ENCODE measurements at regions not wholly inside any gene's neighbourhood (a gene's known extent, or its start where the extent isn't known, plus 50 kb on each side); places are given as distances from the start of the nearest gene placed in this dataset.

DNA sequence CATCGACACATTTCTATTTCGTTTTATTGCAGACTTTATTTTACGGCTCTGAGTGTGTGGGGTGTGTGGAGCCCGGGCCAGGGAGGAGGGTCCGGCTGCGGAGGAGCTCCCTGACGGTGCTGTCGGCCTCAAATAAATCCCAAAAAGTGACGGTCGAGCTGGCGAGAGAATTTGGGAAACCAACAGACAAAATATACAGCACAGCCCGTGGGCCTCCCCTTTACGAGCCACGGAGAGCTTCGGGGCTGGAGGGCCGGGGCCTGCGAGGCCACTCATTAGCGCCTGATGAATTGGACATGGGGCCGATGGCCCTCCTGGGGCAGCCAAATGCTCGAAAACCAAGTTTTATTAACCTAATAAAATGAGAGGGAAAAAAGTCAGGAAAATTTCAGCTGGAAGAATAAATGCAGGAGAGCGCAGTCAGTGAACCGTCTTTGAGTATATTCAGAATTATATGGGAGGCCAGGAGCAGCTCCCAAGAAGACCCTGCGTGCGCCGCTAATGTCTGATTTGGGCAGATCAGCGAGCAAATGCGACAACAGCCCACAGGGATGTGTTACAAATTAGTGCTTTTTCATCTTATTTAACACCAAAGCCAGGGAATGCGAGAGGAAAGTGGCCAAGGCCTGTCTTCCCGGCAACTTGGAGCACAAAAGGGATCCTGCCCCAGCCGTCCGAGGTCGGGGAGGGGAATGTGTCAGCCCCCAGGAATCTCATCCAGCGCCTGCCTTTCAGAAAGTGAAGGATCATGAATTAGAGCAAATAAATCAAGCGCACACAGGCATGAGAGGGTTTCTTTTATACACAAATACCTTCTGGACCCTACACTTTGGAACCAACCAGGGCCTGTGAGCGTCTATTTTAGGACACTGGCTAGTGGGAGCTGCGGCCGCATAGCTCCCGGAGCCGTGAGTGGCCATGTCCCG, 249.1 kb downstream of the C16orf95 start:
- no peak for DNase-seq (ENCODE audit: low spot score)

DNA sequence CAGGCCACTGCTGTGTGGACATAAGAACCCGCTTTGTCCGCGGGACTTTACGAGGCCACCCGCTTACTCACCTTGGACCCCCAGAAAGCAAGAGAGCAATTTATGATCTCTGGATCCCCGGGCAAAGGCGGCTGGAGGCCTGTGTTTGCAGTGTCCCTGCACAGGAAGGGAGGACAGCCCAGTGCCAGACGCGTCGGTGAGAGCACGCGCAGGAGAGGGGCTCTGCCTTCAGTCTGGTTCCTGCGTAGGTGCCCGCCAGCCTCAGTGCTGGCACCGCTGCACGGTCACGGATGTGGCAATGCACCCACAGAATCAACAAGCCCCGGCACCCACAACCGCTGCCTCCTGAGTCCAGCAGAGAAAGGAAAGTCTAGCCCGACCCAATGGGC, 248.4 kb downstream of the C16orf95 start:
- DNase-seq (ENCODE audit: low spot score) = no peak

DNA sequence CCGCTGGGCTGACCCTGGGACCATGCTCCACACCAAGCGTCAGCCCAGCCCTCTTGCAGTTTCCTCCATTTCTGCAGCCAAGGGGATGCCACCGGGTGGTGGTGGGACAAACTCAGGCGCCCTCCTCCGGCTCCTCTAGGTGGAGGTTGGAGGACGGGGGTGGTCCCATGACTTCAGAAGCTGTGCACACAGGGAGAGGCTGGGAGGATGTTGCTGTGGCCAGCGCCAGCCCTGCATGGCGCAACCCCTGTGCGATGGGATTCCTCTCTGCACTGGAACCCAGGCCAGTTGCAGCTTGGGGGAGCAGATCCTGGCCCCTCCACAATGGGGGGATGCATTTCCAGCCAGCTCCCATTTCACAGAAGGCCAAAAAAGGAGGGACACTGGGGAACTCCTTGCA, 246.5 kb downstream of the C16orf95 start:
- DNase-seq (ENCODE audit: low spot score) = no peak

DNA sequence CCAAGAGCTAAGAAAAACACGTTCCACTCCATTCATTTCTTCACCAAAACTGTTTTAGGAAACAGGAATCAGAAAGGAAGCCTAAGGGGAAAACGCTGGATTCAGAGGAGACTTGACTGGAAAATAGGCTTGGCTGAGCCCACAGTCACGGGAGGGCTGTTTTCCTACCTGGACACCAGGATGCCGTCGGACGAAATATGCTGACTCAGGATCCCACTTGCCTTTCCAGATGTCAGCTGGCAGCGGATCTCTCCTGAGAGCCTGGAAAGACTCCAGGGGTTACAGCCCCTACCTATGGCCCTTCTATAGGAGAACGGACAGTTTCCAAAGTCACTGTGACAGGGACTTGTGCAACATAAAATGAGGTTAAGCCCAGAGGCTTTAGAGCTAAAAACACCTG, 245.1 kb downstream of the C16orf95 start:
- no peak for DNase-seq (ENCODE audit: low spot score)

DNA sequence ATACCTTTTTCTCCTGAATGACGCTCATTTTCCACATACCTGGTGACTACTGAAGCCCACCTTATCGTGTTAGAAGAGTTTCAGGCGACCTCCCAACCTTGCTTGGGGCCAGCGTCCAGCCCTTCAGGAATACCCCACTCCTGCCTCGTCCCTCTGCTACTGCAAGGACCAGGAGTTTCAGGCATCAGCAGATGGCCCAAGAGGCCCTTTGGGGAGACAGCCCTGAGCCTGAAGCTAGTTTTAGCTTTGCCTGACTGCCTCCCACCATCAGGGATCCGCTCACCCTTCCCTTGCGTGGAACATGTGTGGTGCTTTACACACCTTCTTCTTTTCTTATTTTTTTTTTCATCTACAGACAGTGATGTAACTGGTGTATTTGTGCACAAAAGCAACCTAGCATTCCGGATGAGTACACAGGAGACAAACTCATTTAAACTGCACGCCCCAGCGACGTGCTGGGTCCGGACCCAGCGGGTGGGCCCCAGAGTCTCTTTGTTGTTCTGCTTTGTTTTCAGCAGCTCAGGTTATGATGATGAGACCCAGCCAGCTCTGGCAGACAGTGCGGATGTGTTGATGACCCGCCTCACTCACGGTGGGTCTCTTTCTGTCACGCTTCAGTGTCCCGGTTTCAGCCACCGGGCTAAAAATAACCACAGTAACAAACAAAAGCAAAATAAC, 242.4 kb downstream of the C16orf95 start:
- DNase-seq (ENCODE audit: low spot score) = no peak

DNA sequence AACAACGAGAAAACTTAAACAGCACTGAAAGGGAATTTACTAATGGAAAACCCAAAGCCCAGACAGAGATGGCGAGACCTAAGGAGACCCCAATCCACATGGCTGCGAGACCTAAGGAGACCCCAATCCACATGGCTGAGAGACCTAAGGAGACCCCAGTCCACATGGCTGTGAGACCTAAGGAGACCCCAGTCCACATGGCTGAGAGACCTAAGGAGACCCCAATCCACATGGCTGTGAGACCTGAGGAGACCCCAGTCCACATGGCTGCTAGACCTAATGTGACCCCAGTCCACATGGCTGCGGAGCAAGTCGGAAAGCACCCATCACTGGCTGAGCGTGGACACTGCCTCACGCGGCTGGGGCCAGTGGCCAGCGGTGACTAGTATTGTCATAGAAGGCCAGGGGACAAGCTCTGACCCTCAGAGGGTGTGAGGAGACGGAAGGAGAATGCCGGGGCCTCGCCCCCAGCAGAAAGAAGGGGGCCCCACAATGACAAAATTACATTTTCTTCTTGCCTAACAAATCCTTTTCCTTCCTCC, 241.8 kb downstream of the C16orf95 start:
- DNase-seq (ENCODE audit: low spot score) = no peak

DNA sequence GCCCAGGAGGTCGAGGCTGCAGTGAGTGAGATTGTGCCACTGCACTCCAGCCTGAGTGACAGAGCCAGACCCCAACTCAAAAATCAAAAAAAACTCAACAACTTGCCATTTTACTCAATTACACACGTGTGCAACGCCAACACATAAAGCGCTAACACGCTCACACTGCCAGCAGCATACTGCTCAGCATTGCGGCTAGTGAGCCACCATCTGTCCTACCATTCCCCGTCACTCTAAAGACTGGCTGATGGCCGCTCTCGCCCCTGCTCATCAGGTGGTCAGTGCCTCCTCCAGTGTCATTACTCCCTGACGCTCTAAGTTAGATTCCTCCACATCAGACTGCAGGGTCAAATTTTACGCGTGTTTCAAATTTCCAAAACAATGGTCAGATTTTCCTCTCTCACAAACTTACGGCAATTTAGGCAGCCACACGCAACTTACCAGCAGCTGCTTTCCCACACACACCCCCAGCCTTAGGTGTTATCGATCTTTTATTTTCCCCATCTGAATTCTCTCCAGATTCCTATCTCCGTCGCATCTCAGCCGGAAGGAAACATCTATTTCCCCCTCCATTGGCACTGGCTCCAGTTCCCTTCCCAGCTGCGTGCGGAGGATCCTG, 240.8 kb downstream of the C16orf95 start:
- no peak for DNase-seq (ENCODE audit: low spot score)

DNA sequence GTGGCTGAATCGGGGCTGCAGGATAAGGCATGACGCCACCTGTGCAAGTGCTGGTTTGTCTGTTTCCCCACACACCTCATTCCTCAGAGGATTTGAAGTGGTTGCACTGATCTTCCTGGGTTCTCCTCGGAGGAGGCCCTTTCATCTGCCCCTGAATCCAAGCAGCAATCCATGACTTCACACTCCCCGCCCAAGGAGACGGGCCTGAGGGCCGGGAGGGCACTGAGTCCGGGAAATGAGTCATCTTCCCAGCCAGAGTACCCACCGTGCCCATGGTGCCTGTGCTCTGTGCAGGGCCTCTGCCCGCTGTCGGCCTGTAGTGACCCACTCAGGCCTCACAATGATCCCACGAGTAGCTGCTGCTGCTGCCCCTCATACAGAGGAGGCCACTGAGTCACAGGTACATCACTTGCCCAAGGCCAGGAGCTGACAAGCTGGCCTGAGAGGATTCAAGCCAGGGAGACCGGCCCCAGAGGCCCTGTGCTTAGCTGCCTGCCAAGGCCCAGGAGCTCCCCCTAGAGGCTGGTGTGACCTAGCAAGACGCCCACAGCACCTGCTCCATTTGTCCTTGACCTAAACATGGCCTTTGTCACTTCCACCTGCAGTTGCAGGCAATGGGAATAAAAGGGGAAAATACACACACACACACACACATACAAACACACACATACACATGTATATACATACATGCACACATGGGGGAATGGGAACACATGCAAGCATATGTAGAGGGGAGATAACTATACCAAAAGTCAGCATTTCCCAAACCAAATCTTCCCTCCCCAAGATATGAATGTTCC, 240.0 kb downstream of the C16orf95 start:
- peak; percentile 54 for DNase-seq (ENCODE audit: low spot score)

DNA sequence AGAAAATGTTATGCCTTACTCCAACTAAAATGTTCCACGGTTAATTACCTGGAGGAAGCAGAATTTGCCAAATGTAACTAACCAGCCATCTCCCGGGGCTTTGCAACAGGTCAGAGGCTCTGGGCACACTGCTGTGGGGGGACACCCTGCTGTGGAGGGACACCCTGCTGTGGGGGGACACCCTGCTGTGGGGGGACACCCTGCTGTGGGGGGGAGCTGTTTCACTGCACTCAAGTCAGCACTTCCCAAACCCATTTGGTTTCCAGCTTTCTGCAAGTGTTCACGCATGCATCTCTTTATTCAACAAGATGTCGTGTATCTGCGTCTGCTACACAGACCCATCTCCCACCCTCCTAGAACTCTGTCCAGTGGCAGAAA, 239.5 kb downstream of the C16orf95 start:
- no peak for DNase-seq (ENCODE audit: low spot score)

DNA sequence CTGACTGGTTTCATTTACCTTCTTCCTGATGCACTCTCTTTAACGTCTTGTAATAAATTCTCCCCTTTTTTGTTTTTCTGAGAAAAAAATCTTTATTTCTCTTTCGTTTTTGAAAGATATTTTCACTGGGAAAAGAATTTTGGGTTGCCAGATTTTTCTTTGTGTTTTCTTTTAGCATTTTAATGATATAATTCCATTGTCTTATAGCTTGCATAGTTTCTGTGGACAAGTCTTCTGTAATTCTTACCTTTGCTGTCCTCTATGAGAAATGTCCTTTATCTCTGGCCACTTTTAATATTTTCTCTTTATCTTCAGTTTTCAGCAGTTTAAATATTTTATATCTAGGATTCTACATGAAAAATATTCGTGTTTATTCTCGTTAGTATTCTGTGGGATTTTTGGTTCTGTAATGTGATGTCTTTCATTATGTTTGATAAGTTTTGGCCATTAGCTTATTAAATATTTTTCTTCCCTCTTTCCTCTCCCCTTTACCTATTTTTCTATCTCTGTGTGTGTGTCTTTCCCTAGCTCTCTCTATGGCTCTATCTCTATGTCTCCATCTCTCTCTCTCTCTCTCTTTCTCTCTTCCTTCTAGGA, 236.5 kb downstream of the C16orf95 start:
- no peak for DNase-seq (ENCODE audit: low spot score)

DNA sequence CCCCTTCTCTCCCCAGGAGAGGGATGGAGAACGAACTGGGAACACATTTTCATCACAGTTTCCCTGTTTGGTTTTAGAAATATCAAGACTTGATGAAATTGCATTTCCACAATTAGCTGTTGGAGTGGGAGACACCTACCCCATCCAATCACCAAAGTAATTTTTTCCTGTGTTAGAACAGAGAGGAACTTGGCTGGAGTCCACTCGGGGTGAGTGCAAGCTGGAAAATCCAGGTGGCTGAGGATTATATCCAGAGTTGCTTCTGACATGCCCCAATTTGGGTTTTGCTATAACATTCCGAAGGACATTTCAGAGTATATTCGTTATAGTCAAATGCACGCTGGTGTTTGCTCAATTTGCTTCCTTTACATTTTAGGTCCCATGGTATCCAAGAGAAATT, 231.8 kb downstream of the C16orf95 start:
- no peak for DNase-seq (ENCODE audit: low spot score)

DNA sequence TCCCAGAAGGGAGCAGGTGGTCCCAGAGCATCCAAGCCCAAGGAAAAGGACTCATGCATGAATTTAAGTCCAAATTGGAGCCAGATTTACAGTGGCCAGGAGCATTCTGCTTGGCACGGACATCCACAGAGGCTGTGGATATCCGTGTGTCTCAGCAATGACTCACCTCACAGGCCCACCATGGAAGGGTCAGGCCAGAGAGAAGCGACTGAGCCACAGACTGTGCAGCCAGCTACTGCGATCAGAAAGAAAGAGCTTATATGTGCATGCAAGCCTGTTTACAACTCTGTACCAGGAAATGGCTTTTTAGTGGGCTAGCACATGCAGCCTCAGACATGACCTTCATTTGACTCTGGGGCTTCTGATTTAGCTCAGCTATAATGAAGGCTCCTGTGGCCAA, 231.0 kb downstream of the C16orf95 start:
- DNase-seq (ENCODE audit: low spot score) = peak; percentile 50

DNA sequence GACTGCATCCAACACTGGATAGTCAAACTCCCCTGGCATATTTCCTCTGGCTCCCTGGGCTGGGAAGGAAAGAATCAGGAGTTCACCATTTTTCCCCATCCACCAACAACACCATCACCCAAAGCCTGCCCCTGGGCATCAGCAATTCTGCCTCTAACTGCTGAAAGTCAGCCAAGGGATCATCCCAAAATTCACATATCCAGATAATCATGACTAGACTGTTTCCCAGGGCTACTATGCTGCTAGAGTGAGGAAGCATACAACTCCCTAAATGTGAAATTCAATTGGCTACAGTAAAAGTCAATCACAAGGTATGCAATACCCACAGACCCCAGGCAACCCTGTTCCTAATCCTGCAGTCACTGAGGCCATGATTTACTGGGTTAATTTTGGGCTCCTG, 230.6 kb downstream of the C16orf95 start:
- DNase-seq (ENCODE audit: low spot score) = peak; percentile 29

DNA sequence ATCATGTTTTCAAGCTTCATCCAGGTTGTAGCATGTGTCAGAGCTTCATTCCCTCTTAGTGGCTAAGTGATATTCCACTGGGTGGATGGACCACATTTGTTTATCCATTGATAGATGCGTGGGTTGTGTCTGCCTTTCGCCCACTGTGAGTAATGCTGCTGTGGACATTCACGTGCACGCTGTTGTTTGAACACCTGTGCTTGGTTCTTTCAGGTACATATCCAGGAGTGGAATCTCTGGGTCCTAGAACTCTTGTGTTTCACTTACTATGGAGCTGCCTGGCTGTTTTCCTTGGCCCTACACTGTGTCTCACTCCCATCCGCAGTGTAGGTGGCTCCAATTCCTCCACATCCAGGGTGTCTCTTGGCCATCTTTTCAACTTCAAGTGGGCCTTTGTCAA, 224.2 kb downstream of the C16orf95 start:
- DNase-seq (ENCODE audit: low spot score) = no peak

DNA sequence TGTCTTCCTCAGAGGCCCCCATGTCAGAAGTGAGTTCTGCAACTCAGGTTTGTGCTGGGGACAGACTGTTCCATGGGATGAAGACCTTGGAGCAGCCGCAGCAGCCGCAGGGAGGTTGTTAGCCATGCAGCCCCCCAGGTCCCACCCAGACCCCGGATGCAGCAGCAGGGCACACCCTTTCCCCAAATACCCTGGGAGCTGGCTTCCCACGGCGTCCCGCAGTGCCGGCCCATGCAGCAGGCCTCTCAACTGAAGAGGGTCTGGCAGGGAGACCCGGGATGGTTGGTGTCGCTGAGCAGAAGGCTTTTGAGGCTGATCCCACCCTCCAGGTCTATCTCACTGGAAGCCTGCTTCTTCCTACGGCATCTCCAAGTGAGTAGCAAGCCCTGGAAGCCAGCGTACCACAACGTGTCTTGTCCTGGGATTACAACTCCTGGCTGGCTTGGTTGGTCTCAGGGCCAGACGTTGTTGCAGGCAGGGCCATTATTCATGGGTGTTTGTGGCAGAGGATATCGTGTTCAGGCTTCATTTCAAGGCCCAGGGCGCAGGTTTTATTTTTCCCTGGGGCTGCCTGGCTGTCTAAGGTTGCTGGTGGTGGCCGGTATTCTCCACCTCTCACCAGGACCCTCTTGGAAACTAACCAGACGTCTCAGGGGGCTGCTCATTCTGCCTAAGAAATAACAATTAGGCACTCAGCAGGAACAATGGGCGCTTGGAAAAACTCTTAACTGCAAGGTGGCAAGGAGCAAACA, 223.2 kb downstream of the C16orf95 start:
- DNase-seq (ENCODE audit: low spot score) = no peak

DNA sequence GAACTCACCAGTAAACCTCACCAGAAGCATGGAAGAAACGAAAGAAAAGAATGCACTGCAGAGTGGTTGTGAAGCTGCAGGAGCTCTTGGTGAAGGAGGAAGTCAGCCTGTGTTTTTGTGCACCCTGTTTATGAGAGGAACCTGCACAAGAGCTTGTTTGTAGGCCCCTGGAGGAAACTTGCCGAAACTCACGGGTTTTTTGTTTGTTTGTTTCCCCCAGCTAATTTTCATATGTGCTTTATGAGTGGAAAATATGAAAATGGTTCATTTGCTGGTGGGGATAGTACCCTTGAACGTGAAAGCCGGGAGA, 222.7 kb downstream of the C16orf95 start:
- DNase-seq (ENCODE audit: low spot score) = no peak

DNA sequence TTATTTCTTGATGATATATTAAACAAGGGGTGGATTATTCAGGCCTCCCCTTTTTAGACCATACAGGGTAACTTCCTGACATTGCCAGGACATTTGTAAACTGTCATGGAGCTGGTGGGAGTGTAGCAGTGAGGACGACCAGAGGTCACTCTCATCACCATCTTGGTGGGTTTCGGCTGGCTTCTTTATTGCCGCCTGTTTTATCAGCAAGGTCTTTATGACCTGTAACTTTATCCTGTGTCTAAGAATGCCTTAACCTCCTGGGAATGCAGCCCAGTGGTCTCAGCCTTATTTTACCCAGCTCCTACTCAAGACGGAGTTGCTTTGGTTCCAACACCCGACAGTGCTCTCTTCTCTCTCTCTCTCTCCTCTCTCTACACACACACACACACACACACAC, 221.9 kb downstream of the C16orf95 start:
- no peak for DNase-seq (ENCODE audit: low spot score)

DNA sequence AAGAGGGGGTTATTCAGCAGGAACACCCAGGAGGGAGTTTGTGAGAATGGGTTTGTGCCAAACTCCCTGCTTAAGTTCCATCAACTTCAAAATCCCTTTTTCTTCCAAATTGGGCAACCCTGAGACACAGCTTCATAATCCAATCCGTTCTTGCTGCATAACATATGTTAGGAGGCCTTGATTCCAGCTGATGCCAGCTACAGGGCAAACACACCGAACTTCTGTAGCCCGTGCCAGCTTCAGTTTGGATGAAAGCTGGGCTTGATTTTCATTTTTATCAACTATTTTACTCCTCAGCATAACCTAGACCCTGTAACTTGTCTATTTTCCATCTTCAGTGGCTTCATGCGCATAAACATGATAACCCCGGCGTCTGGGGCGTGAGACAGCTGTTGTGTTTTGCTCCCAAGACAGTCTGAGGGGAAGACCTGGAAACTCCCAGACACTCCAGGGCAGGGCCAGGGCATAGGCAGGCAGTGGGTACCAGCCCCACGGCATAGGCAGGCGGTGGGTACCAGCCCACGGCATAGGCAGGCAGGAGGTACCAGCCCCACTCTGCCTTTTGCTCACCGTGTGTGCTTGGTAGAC, 220.4 kb downstream of the C16orf95 start:
- no peak for DNase-seq (ENCODE audit: low spot score)

DNA sequence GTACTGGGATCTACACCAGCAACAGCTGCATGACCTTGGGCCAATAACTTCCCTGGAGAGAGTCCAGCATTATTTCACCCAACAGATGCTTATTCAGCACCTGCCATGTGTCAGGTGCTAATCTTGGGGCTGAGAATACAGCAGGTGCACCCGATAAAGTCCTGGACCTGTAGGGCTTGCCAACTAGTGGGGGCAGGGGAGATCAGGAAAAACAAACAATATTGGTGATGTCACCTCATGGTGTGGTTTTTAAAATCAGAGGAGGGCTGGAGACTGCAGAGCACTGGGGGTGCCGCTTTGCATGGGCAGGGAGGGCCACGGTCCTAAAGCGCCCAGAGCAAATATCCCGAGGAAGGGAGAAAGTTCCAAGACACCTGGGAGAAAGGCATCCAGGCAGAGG, 218.8 kb downstream of the C16orf95 start:
- DNase-seq (ENCODE audit: low spot score) = no peak

DNA sequence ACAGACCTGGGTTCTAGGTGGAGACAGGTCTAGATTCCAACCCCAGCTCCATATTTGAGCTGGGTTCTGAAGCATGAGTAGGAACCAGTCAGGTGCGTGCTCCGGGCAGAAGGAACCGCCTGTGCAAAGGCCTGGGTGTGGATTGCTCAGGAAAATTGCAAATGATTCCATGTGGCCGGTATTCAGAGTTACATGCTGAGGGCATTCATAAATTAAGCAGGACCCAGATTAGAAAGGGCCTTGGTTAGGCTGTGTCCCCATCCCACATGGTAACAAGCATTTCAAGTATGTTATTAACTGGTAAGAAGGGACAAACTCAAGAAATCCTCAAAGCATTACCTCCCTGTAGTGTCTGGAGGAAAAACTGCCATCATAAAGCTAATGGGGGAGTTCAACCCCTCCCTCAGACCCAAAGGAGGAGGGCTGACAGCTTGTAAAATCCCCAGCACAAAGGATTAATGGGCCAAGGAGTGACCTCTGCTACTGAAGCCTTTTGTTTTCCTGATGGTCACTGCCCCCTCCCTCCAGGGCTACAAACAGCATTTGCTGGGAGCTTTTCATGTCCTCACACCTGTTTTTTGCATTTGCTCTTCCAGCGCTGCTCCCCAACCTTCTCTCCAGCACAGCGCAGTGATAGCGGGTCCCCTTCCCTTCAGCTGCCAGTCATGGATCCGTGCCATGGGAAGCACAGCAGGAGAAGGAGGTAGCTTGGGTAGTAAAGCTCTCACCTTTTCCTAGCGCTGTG, 218.0 kb downstream of the C16orf95 start:
- DNase-seq (ENCODE audit: low spot score) = no peak

Data from AG08396 (cell line).